ENCODE measurements at regions not wholly inside any gene's neighbourhood (a gene's known extent, or its start where the extent isn't known, plus 50 kb on each side); places are given as distances from the start of the nearest gene placed in this dataset.

GRCh38 chr11:109109150-109109549, 312.8 kb upstream of the C11orf87 start:
- DNase-seq: no peak

- DNase-seq: no peak
Measured at GRCh38 chr11:109109571-109110315, 312.2 kb upstream of the C11orf87 start.

- no peak for DNase-seq
Measured at GRCh38 chr11:109112261-109112660, 309.7 kb upstream of the C11orf87 start.

- no peak for DNase-seq
Measured at GRCh38 chr11:109112821-109113280, 309.1 kb upstream of the C11orf87 start.

- DNase-seq: no peak
Measured at GRCh38 chr11:109120341-109120740, 301.6 kb upstream of the C11orf87 start.

- no peak for DNase-seq
Measured at GRCh38 chr11:109121173-109121932, 300.6 kb upstream of the C11orf87 start.

- no peak for DNase-seq
Measured at GRCh38 chr11:109123816-109124787, 297.9 kb upstream of the C11orf87 start.

- no peak for DNase-seq
Measured at GRCh38 chr11:109130910-109131309, 291.1 kb upstream of the C11orf87 start.

GRCh38 chr11:109132539-109132938, 289.5 kb upstream of the C11orf87 start:
- DNase-seq: no peak

- no peak for DNase-seq
Measured at GRCh38 chr11:109133159-109133558, 288.8 kb upstream of the C11orf87 start.

GRCh38 chr11:109135627-109136026, 286.4 kb upstream of the C11orf87 start:
- no peak for DNase-seq

- DNase-seq: no peak
Measured at GRCh38 chr11:109138196-109138595, 283.8 kb upstream of the C11orf87 start.

- no peak for DNase-seq
Measured at GRCh38 chr11:109140426-109140825, 281.6 kb upstream of the C11orf87 start.

GRCh38 chr11:109140857-109141515, 281.0 kb upstream of the C11orf87 start:
- DNase-seq: no peak

- no peak for DNase-seq
Measured at GRCh38 chr11:109145287-109145686, 276.7 kb upstream of the C11orf87 start.

GRCh38 chr11:109147726-109148125, 274.3 kb upstream of the C11orf87 start:
- no peak for DNase-seq

GRCh38 chr11:109148669-109149068, 273.3 kb upstream of the C11orf87 start:
- no peak for DNase-seq

- no peak for DNase-seq
Measured at GRCh38 chr11:109150581-109150980, 271.4 kb upstream of the C11orf87 start.

GRCh38 chr11:109153836-109154235, 268.2 kb upstream of the C11orf87 start:
- DNase-seq: no peak

- DNase-seq: no peak
Measured at GRCh38 chr11:109155291-109155690, 266.7 kb upstream of the C11orf87 start.

GRCh38 chr11:109165035-109165434, 257.0 kb upstream of the C11orf87 start:
- DNase-seq: no peak

GRCh38 chr11:109166441-109166840, 255.5 kb upstream of the C11orf87 start:
- DNase-seq: no peak
